ENCODE measurements at regions not wholly inside any gene's neighbourhood (a gene's known extent, or its start where the extent isn't known, plus 50 kb on each side); places are given as distances from the start of the nearest gene placed in this dataset.
A peak's percentile ranks its signal among the peaks of the same experiment; 100 is the strongest.

DNA sequence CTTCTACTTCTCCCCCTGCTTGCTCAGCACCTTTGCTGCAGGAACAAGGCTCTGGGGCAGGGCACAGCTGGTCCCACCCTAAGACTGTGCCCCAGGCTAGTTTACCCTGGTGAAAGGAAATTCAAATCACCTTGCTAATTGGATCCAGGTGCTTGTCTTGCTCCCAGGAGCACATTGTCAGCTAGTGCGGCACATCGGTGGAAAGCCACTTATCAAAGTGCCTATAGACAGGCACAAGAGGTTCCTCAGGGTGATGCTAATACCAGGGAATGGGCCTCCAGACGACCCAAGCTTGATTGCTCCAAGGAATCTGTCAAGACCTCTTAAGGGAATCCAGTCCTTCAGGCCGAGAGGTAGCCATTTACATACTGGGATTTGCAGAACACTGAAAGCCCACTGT, 64.5 kb upstream of the PRPS1 start:
- no peak overlapping the region for H2AFZ ChIP-seq (ENCODE audit: low read length)
- TF ChIP-seq, protein P1, sequence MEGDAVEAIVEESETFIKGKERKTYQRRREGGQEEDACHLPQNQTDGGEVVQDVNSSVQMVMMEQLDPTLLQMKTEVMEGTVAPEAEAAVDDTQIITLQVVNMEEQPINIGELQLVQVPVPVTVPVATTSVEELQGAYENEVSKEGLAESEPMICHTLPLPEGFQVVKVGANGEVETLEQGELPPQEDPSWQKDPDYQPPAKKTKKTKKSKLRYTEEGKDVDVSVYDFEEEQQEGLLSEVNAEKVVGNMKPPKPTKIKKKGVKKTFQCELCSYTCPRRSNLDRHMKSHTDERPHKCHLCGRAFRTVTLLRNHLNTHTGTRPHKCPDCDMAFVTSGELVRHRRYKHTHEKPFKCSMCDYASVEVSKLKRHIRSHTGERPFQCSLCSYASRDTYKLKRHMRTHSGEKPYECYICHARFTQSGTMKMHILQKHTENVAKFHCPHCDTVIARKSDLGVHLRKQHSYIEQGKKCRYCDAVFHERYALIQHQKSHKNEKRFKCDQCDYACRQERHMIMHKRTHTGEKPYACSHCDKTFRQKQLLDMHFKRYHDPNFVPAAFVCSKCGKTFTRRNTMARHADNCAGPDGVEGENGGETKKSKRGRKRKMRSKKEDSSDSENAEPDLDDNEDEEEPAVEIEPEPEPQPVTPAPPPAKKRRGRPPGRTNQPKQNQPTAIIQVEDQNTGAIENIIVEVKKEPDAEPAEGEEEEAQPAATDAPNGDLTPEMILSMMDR (conservative IDR thresholded peaks at IDR 0.05 in 1 of 2, IDR thresholded peaks at IDR 0.05 in 1 of 2; ENCODE audit: low read depth in 1 of 2, low read length in 2 of 2) = no peak
- no peak for TF ChIP-seq EZH2 (IDR thresholded peaks at IDR 0.05; ENCODE audit: low read length, missing control alignments)
- no peaks in the 10 kb centered on the region for H3K27me3 ChIP-seq (ENCODE audit: control insufficient read depth, insufficient read depth, low read length)
- H3K36me3 ChIP-seq (ENCODE audit: control insufficient read depth, insufficient read depth, low read length) = no peaks in the 10 kb centered on the region
- no peaks in the 10 kb centered on the region for H3K79me2 ChIP-seq (ENCODE audit: control insufficient read depth, insufficient read depth, low read length)
- no peak for DNase-seq (ENCODE audit: low read depth in 2 of 2)
- peaks cover 2% of the 10 kb centered on the region for H3K4me1 ChIP-seq (ENCODE audit: control insufficient read depth, extremely low read depth, insufficient read depth, low read length)
- H3K4me3 ChIP-seq (replicated peaks in 1 of 4; ENCODE audit: control extremely low read depth in 1 of 4, insufficient read depth in 1 of 4, low read depth in 3 of 4, low read length in 4 of 4) = no peak overlapping the region
- no peaks in the 10 kb centered on the region for H4K20me1 ChIP-seq (ENCODE audit: control insufficient read depth, extremely low read depth, insufficient read depth, low read length)
- H3K9ac ChIP-seq (ENCODE audit: insufficient read depth, low read length) = no peak overlapping the region
- H3K4me2 ChIP-seq (ENCODE audit: extremely low read depth, insufficient read depth, low read length) = no peak overlapping the region
- H3K27ac ChIP-seq (ENCODE audit: insufficient read depth, low read length) = no peak overlapping the region
- no peaks in the 10 kb centered on the region for H3K9me3 ChIP-seq (ENCODE audit: control insufficient read depth, insufficient read depth, low read depth, low read length)

DNA sequence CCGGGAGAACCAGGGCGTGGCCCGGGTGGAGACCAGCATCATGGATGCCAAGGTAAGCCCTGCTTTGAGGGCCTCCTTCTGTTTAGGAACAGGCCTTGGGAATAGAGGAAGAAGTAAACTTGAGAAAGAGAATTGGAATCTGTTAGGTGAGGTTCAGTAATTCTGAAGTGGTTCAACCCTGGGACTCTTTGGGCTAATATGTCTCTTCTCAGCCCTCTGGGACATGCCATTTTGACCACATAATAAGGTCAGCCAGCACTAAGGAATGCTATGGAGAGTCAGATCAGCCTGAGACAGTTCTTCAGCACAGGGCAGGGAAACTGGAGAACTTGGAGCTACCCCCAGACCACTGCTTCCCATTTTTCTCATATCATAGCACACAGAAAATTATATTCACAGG, 63.3 kb upstream of the PRPS1 start:
- peak in 1 of 2 donors; percentile 69 for DNase-seq (ENCODE audit: low read depth in 2 of 2)
- Histone ChIP-seq H3K27ac (ENCODE audit: insufficient read depth, low read length) (no peak overlapping the region), H3K4me2 (ENCODE audit: extremely low read depth, insufficient read depth, low read length) (no peak overlapping the region), H3K4me3 (replicated peaks in 1 of 4; ENCODE audit: control extremely low read depth in 1 of 4, insufficient read depth in 1 of 4, low read depth in 3 of 4, low read length in 4 of 4) (no peak overlapping the region), H4K20me1 (ENCODE audit: control insufficient read depth, extremely low read depth, insufficient read depth, low read length) (no peaks in the 10 kb centered on the region), H3K9me3 (ENCODE audit: control insufficient read depth, insufficient read depth, low read depth, low read length) (no peaks in the 10 kb centered on the region), H3K9ac (ENCODE audit: insufficient read depth, low read length) (no peak overlapping the region), H3K36me3 (ENCODE audit: control insufficient read depth, insufficient read depth, low read length) (no peaks in the 10 kb centered on the region), H3K27me3 (ENCODE audit: control insufficient read depth, insufficient read depth, low read length) (no peaks in the 10 kb centered on the region), H3K79me2 (ENCODE audit: control insufficient read depth, insufficient read depth, low read length) (no peaks in the 10 kb centered on the region), H3K4me1 (ENCODE audit: control insufficient read depth, extremely low read depth, insufficient read depth, low read length) (peaks cover 2% of the 10 kb centered on the region), H2AFZ (ENCODE audit: low read length) (no peak overlapping the region)
- TF ChIP-seq, protein P1 (conservative IDR thresholded peaks at IDR 0.05 in 1 of 2, IDR thresholded peaks at IDR 0.05 in 1 of 2; ENCODE audit: low read depth in 1 of 2, low read length in 2 of 2) = no peak
- no peak for TF ChIP-seq EZH2 (IDR thresholded peaks at IDR 0.05; ENCODE audit: low read length, missing control alignments)

GRCh38 chrX:107565931-107566603, 62.2 kb upstream of the PRPS1 start:
- TF ChIP-seq EZH2 (IDR thresholded peaks at IDR 0.05; ENCODE audit: low read length, missing control alignments) = no peak
- TF ChIP-seq, protein P1 (conservative IDR thresholded peaks at IDR 0.05 in 1 of 2, IDR thresholded peaks at IDR 0.05 in 1 of 2; ENCODE audit: low read depth in 1 of 2, low read length in 2 of 2) = no peak
- no peak overlapping the region for H3K27ac ChIP-seq (ENCODE audit: insufficient read depth, low read length)
- no peaks in the 10 kb centered on the region for H3K9me3 ChIP-seq (ENCODE audit: control insufficient read depth, insufficient read depth, low read depth, low read length)
- H3K79me2 ChIP-seq (ENCODE audit: control insufficient read depth, insufficient read depth, low read length) = no peaks in the 10 kb centered on the region
- no peak overlapping the region for H3K4me3 ChIP-seq (replicated peaks in 1 of 4; ENCODE audit: control extremely low read depth in 1 of 4, insufficient read depth in 1 of 4, low read depth in 3 of 4, low read length in 4 of 4)
- H3K4me1 ChIP-seq (ENCODE audit: control insufficient read depth, extremely low read depth, insufficient read depth, low read length) = peaks cover 2% of the 10 kb centered on the region
- no peaks in the 10 kb centered on the region for H3K36me3 ChIP-seq (ENCODE audit: control insufficient read depth, insufficient read depth, low read length)
- DNase-seq (ENCODE audit: low read depth in 2 of 2) = peak in 1 of 2 donors; percentile 84
- no peak overlapping the region for H3K4me2 ChIP-seq (ENCODE audit: extremely low read depth, insufficient read depth, low read length)
- H2AFZ ChIP-seq (ENCODE audit: low read length) = no peak overlapping the region
- H3K9ac ChIP-seq (ENCODE audit: insufficient read depth, low read length) = no peak overlapping the region
- no peaks in the 10 kb centered on the region for H3K27me3 ChIP-seq (ENCODE audit: control insufficient read depth, insufficient read depth, low read length)
- H4K20me1 ChIP-seq (ENCODE audit: control insufficient read depth, extremely low read depth, insufficient read depth, low read length) = no peaks in the 10 kb centered on the region

All from fibroblast of lung (primary cell).